Ovary (tissue), 3 donors: ENCODE measurements at regions not wholly inside any gene's neighbourhood (a gene's known extent, or its start where the extent isn't known, plus 50 kb on each side); places are given as distances from the start of the nearest gene placed in this dataset.

Experiments
- CTCF ChIP-seq, 3 donors: fragments of 450-650 bp in 2 of 3; fragments of 200-600 bp in 1 of 3; IDR thresholded peaks; one replicate each; pipeline versions ENCODE4 v1.5.1 to v1.8.0; 2016 to 2022; ENCODE audit warnings: antibody characterized with exemption in 3 of 3, mild to moderate bottlenecking in 1 of 3
- EP300 ChIP-seq: sonication (generic); formaldehyde crosslinking; IDR thresholded peaks from one replicate; pipeline ENCODE4 v1.6.1; 2017; ENCODE audit warnings: antibody characterized with exemption
- POLR2A ChIP-seq: fragments of 450-650 bp; IDR thresholded peaks from one replicate; pipeline ENCODE4 v1.6.1; 2017; ENCODE audit warnings: antibody characterized with exemption, mild to moderate bottlenecking, moderate library complexity
- donor health status: DM: no; HTN: no; CAD: no.

DNA sequence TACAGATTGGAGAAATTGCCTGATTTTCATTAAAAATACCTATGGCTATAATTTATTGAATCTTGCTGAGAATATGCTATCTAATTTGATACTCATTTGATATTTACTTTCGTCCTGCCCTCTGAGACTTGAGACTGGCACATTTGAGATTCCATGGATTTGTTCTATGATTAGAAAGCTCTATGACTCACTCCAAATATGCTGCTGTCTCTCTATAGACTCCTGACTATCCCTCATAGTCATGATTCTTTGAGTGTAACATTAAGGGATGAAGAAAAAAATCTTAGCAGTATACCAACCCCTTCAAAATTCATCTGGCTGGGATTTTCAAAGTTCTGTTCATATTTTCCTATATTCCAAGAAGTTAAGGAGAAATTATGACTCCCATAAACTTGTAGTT is 191.9 kb downstream of the LRIG3 start:
- TF ChIP-seq POLR2A, result no peak
- TF ChIP-seq CTCF (IDR thresholded peaks at IDR 0.05), result no peak
- TF ChIP-seq EP300, result no peak
